Stimulated activated CD4-positive, alpha-beta T cell treated with anti-CD3 and anti-CD28 coated beads, Interleukin-4, amount 100 ng/mL, for 4 hours (primary cell): ENCODE measurements at regions not wholly inside any gene's neighbourhood (a gene's known extent, or its start where the extent isn't known, plus 50 kb on each side); places are given as distances from the start of the nearest gene placed in this dataset.
"Not testable (repeated sequence)": the region's sequence is repeated elsewhere in the genome, so short reads cannot be mapped to it uniquely, and the experiment has no call there.

Experiments
- DNase-seq, 2 experiments: peaks; one replicate each; pipeline ENCODE4 v3.0.0-alpha.2; 2020

DNA sequence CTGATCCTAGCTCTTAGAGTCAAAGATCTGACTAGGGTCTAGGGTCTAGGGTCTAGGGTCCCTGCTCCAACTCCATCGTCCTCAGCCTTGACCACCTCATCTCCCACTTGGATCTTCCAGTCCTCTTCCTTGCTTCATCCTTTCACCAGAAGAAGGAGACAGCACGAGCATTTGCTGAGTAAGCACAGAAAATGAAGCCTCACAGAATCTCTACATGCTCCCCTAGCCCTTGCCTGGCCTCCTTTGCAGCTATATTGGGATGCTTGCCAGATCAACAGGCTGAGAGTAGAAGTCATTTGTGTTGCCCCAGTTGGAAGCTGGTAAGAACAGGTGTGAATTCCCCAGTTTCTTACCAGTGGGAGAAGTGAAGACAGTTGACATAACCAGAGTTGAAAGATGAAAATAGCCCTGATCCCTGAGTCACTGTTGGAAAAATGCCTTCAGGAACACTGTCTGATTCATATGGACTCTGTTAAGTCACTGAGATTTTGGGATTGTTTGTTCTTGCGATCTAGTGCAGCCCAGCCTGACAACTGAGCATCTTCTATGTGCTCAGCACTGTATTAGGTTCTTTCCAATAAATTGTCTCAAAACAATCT is 552.5 kb downstream of the INSC start:
- no peak for DNase-seq

DNA sequence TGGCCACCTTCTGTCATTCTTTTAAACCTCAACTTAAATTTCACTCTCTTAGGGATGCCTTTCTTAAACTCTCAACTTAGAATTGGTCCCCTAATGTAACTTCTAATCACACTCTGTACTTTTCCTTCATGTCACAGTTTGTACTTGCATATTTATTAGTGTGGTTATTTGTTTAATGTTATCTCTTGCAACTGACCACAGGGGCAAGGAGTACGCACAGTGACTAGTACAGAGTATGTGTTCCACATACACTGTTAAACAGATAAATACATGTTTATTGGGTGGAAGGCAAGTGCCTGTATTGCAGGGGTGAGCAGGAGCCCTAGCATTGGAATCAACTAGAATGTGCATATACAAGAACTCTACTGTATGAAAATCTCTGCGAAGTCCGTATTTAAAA is 554.0 kb downstream of the INSC start:
- DNase-seq, result no peak

DNA sequence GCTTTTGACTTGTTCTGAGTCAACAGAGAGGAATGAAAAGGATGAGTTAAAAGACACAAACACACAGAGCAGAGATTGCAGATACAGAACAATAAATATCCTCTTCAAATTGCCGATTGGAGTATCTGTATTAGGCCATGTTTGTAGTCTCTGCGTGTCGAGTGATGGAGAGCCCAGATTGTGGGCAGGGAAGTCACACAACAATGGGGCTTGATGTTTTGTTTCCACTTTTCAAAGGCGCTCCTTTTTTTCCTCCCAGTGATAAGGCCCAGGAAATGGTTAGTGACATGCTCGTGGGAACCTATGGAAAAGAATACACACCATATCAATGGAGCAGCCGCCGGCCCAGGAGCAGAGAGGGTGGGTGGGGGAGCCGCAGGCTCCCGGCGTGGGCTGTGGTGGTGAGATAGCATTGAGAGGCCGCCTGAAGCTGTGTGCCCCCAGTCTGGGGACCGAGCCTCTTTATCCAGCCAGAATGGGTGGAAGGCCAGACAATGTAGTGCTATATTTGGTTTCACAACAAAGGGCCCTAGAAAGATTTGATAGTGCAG is 555.9 kb downstream of the INSC start:
- no peak for DNase-seq

DNA sequence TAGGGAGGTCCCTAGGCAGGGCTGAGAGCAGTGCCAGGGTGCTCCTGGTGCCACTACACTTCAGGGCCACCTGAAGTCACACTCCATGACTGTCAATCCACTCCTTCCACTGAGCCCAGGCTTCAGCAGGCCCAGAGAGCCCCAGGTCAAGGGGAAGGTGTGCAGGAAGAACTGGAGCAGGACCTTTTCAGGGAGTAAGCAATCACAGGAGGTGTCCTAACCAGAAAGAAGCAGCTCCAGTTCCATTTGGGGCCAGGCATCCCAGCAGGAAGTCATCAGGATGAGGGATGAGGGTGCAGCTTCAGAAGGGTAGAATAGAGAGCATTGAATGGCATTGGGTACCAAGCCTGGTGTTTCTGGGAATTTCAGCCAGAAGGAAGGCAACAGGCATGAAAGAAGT is 556.5 kb downstream of the INSC start:
- no peak for DNase-seq

DNA sequence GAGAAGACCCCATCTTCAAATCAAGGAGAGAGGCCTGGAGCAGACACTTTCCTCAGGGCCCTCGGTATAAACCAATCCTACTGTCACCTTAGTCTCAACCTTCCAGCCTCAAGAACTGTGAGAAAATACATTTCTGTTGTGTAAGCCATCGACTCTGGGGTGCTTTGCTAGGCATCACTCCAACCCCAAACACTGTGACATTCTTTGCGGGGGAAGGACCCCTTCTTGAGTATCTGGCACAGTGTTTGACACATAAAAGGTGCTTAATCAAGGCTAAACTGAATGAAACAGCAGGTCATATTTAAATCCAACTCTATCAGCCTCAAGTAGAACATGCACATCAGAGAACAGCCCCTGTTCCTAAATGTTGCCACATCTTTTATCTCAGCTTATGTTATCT is 558.1 kb downstream of the INSC start:
- DNase-seq, result no peak

DNA sequence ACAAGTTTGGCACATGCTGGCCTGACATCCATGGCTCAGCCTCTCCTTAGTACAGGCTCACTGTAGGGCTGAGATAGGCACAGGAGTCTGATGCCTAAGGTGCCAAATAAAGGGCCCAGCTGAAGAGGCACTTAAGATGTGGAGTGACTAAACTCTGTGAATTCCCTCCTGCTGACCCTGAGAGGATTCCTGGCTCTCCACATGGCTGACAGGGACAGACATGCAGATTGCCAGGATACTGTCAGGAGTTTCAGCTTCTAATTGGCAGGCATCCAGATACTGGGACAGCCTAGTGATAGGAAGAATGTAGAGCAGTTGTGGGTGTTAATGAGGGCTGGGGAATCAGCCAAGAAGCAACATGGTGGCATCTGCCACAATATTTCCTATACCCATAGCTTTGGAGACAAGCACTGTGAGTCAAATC is 558.7 kb downstream of the INSC start:
- no peak for DNase-seq

DNA sequence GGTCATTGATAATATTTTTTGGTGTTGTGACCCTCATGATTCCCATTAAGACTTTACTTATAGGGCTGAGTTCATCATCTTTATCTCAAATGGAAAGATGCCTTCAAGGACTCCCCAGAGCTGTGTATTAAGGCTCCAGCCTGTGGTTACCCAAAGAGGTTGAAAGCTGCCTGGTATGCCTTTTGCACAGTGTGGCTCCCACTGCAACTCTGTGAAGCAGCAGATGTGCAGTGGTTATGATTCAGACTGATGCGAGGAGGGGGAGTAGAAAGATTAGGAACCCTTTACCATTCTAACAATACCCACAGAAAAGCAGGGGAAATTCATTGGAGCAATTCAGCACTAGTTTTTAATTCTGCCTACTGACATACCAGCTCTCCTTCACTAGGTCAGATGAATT is 560.0 kb downstream of the INSC start:
- no peak for DNase-seq

DNA sequence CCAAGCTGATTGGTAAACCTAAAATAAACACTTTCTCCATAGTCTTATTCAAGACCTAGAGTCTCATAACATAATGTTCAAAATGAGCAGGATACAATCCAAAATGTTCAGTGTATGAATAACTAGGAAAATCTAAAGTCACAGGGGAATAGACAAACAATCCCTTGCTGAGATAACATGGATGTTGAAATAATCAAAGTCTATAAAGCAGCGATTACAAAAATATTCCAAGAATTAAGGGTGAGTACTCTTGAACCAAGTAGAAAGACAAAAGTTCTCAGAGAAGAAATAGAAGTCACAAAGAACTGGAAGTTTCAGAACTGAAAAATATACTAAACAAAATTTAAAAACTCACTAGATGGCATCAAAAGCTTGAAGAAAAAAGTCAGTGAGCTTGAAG is 561.0 kb downstream of the INSC start:
- no peak for DNase-seq

DNA sequence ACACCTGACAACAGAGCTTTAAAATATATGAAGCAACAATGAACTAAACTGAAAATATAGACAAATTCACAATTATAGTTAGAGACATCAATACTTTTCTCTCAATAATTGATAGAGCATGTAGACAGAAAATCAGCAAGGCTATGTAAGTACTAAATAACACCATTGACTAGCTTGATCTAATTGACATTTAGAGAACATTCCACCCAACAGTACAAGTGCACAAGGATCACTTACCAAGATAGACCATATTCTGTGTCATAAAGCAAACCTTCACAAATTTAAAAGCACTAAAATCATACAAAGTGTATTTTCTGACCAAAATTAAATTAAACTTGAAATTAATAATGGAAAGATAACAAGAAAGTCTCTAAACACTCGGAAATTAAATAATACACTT is 562.5 kb downstream of the INSC start:
- no peak for DNase-seq

DNA sequence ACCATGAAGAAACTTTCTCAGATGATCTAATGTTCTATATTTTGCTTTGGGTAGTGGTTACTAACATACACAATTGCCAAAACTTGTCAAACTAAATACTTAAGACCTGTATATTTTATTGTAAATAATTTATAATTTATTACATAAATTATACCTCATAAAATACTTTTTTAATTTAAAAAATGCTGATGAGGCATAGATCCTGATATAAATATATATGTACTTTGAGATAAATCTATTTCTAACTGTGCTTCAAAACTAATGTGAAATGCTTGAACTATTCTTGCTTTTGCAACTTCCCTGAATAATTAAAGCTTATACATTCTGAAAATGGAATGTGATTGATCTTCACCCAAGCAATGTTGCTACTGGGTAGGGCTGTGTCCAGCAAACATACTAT is 568.8 kb downstream of the INSC start:
- DNase-seq, result no peak

DNA sequence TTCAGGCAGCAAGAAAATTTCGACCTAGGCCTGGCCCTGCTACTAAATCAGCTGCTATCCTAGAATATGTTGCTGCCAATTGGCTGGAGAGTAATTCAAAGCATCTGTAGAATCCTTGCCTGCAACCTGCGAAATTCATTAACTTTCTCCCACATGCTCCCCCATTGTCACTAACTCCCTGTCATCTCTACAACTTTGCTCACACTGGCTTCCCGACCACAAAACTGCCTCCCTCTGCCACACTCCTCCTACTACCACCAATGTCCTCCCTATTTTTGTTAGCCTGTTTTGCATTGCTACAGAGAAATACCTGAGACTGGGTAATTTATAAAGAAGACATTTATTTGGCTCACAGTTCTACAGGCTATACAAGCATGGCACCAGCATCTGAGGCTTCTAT is 570.6 kb downstream of the INSC start:
- no peak for DNase-seq

DNA sequence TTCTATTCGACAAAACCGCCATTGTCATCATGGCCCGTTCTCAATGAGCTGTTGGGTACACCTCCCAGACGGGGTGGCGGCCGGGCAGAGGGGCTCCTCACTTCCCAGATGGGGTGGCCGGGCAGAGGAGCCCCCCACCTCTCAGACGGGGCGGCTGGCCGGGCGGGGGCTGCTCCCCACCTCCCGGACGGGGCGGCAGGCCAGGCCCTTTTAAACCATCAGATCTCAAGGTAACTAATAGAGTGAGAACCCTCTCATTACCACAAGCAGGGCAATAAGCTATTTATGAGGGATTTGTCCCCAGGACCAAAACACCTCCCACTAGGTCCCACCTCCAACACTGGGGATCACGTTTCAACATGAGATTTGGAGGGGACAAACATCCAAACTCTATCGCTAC is 571.5 kb downstream of the INSC start:
- not testable (repeated sequence) for DNase-seq

DNA sequence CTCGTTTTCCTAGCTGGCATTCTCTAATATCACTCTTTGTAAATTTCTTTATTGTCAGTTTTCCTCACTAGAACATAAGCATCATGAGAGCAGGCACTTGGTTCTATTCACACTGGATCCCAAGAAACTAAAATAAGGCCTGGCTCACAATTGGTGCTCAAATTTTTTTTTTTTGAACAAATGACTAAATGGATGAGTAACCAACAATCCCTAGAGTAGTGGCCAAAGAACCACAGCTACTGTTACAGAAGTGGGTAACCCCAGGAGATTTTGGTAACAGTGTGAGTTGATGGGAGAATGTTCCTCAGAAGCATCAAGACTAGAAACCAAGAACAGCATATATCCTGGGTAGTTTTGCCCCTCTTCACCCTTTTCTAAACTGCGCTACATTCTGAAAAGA is 572.6 kb downstream of the INSC start:
- DNase-seq, result no peak

DNA sequence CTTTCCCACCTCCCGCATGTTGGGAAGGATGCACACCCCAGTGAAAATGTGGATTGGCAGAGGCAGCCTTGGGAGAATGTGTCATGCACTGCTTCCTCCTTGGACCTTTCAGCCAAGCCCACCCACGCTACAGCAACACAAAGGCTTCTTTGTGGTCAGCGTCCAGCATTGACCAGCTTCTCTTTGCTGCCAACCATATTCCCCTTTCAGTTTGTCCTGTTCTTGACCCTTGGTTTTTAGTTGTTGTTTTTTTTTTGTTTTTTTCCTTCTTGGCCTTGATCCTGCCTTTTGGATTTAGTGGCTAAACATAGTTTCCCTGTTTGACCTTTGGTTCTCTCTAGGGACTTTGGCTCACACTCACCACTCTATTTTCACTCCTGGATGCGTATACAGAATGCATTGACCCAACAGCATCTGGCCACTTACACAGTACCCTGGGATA is 573.6 kb downstream of the INSC start:
- no peak for DNase-seq

DNA sequence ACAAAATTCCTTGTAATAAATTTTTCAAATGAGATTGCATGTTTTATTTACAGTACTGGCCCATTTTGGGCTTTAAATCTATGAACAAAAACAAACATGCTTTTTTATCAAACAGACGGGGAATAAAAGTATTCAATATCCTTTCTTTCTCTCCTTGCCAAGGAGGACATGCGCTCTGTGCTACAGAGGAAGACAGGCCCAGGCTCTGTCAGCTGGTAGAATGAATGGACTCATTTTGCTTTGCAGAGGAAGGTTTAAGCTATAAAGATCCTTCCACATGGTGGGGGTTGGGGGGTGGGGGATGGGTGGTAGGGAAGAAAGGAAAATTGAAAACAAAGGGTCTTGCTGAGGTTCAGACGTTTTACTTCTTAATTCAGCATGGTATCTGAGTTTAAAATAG is 575.6 kb downstream of the INSC start:
- no peak for DNase-seq

DNA sequence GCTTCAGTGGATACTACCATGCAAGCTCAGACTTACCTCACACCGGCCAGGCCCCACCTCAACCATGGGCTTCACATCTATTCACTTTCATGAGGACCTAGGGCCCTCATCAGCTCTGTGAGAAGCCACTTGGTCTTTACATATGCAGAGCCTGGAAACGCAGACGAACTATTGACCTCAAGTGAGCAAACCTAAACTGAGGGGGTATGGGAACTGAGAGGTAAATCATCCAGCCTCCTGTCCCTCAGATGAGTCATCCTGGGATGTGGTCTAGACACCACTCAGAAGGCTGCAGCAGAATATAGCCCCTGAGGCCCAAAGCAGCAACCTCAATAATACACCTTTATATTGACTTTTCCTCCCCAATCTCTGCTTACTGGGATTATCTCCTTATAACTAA is 578.0 kb downstream of the INSC start:
- no peak for DNase-seq

DNA sequence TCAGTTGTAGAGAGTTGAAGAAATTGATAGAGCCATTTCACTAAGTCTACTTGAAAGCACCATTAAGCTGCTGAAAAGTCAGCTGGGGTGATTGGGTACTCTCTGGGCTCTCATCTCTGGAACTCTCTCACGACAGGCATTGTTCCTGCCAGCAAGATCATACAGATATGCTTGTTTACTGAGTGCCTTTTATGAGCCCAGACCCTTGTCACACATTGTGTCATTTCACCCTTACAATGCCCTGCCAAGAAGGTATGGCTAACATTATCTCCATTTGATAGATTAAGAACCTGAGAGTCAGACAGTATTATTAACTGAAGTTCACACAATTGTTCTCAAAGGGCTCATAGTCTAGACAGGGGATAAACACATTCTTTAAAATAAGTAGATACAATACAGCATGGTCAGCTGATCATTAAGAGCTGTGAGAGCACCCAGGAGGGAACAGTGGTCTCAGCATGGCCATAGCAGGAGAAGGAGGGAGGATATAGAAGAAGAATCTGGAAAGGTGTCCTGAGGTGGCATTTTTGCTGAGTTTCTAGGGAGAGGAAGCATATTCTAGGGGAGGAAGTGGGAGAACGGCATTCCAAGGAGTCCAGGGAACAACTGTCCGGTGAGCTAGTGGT is 580.5 kb downstream of the INSC start:
- no peak for DNase-seq

DNA sequence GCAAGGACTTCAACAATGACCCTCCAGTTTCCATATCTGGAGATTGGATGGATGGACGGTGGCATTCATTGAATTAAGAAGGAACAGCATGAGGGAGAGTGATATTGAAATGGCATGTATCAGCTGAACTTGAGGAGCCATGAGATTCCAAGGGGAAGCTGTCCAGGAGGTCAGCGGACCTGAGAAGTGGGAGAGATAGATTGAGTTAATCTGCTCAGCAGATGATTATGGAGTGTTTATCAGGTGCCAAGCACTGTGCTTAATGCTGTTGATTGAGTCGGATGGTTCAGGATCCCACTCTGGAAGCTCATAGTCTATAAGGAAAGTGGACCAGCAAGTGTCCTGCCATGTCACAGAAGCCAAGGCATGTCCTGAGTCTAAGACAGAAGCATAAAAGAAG is 581.3 kb downstream of the INSC start:
- no peak for DNase-seq

DNA sequence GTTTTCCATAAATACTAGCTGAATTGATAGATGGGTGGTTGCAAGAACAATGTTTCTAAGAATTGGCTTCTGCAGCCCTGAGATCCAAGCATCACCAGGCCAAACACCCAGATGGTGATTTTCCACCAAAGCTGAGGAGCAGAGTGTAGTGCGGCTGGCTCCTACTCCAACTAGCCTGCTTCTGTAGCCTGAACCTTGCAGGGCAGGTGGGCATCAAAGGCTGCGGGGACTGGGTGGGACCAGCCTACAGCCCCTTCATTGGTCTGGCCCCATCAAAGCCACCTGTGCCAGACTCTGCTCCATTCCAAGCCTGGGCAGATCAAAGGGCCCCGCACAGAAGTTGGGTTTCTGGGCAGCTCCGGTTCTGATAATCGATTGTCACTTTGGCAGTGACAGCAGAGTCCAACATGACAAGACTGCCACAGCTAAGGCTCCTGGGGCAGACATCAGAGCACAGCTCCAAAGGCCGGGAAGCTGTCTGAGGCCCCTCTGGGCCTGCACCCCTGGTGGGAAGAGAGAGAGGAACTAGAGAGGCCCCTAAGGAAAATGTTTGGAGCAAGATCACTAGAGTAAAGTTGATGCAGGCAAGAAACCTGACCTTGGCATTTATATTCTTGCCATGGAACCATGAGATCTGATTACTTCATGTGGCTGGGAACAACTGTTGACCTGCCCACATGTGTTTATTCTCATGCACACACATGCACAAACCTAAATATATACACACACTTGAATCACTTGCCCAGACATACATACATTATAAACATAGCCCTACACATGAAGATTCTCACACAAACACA is 582.9 kb downstream of the INSC start:
- DNase-seq, result no peak

DNA sequence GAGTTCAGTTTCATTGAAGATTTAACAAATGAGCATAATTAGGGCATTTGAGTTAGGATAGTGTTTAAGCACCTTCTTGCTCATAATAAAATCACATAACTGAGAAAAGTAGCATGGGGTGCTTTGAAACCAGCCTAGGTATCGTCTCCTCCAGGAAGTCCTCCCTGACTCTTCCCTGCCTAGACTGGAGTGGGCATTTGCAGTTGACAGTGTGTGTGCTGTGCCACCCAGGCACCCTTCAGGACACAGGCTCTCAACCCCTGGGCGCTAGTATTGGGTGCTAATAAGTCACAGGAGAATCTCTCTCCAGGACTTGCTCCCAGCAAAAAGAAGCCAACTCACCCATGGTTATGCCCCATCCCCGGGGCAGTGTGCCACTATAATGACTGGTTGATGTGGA is 584.1 kb downstream of the INSC start:
- DNase-seq, result no peak

DNA sequence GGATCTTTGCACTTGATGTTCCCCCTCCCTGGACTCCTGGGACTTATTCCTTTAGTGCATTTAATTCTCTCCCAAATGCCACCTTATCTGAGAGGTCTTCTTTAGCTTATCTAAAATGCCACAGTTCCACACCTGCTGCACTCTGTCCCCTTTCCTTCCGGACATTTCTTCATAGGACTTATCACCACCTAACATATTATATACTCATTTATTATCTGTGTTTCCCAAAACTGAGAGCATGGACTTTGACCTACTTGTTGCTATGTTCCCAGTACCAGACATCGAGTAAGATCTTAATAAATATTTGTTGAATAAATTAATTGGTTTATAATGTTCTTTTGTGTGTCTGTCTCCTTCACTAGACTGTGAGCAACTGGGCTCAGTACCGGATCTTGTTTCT is 585.3 kb downstream of the INSC start:
- DNase-seq, result no peak

DNA sequence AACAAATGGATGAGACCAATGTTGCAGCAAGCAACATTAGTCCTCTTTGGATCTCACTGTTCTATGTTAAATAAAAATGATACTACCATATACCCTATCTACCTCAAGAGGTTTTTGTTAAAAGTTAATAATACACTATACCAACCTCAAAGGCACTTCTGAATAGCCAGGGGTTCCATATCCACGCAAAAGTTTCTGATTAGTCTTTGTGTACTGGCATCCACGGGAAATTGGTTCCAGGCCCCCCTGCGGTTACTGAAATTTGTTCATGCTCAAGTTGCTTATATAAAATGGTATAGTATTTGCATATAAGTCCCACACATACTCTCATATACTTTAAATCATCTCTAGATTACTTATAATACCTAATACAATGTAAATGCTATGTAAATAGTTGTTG is 585.7 kb downstream of the INSC start:
- DNase-seq, result no peak

DNA sequence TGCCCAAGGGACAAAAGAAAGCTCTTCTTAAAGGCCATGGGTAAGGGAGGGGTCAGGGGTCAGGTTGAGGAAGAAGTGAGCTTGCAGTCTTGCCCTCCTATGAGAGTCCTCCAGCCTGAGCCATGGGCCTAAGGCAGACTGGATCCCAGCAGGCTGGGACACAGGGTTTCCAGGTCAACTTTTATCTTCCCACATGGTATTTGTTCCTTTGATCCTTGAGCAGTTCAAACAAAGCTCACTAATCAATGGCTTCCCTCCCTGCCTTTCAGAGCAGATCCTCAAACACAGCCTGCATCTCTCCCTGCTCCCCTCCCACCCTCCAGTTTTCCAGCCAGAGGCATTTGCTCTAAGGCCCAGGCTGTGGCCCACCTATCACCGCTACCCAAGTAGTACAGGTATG is 589.3 kb downstream of the INSC start:
- no peak for DNase-seq

DNA sequence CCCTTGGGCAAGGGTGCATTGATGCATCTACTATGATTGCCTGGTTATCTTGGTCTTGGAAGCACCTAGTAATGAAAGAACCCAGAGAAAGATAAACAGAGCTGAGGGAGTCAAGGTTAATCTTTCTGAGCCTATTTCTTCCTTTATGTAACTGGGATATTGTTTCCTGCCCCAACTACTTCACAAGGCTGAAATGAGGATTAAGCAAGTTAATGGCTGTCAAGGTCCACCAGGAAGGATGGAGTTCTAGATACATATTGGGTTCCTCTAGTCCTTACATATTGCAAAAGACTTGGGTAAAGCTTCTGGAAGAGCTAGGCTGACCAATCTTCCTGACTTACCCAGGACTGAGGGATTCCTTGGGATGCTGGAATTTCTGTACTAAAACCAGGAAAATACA is 589.8 kb downstream of the INSC start:
- DNase-seq, result no peak
